ENCODE measurements at regions not wholly inside any gene's neighbourhood (a gene's known extent, or its start where the extent isn't known, plus 50 kb on each side); places are given as distances from the start of the nearest gene placed in this dataset.
A peak's percentile ranks its signal among the peaks of the same experiment; 100 is the strongest.

- no peaks in the 10 kb centered on the region for H3K27me3 ChIP-seq
- no peak overlapping the region for H3K4me3 ChIP-seq
- H3K36me3 ChIP-seq, result peaks cover 0 to 6% (median 0%) of the 10 kb centered on the region in 11 experiments; a peak in 1 of 22 replicates
- H4K20me1 ChIP-seq, result no peaks in the 10 kb centered on the region
- H3K27ac ChIP-seq, result no peak overlapping the region
- 0 out of 22 replicates have a peak overlapping the region, but pooled peaks of 1 of the 11 experiments have one; percentile 13 for H3K9ac ChIP-seq
- peaks cover 18 to 30% (median 21%) of the 10 kb centered on the region in 11 experiments for H3K9me3 ChIP-seq (replicated peaks in 1 of 11)
- peak overlapping the region in 3 of 11 experiments; percentile 1 to 26 (median 23); a peak in 4 of 22 replicates for H3K4me2 ChIP-seq
- H3K4me1 ChIP-seq, result peaks cover 27 to 37% (median 32%) of the 10 kb centered on the region in 10 experiments
- no peak for TF ChIP-seq Cebpa-rat (IDR thresholded peaks at IDR 0.05)
Measured at GRCh38 chr21:31609081-31609480, 50.4 kb upstream of the SOD1 start.

GRCh38 chr21:31607791-31608190 lies 51.7 kb upstream of the SOD1 start:
- TF ChIP-seq Cebpa-rat (IDR thresholded peaks at IDR 0.05), result no peak

GRCh38 chr21:31606081-31606874 lies 53.2 kb upstream of the SOD1 start:
- Histone ChIP-seq H3K4me1 (peaks cover 5 to 13% (median 6%) of the 10 kb centered on the region in 10 experiments; a peak in 11 of 20 replicates), H3K27me3 (no peaks in the 10 kb centered on the region), H3K36me3 (peaks cover 0 to 5% (median 0%) of the 10 kb centered on the region in 11 experiments; a peak in 1 of 22 replicates), H3K9ac (no peak overlapping the region), H3K9me3 (replicated peaks in 1 of 11) (peaks cover 14 to 22% (median 15%) of the 10 kb centered on the region in 11 experiments), H3K4me2 (no peak overlapping the region), H3K27ac (no peak overlapping the region), H4K20me1 (no peaks in the 10 kb centered on the region), H3K4me3 (no peak overlapping the region)
- TF ChIP-seq Cebpa-rat (IDR thresholded peaks at IDR 0.05), result no peak

More at GRCh38 chr21:31607791-31608190, 51.7 kb upstream of the SOD1 start:
- H4K20me1 ChIP-seq, result no peaks in the 10 kb centered on the region
- peaks cover 0 to 6% (median 0%) of the 10 kb centered on the region in 11 experiments; a peak in 1 of 22 replicates for H3K36me3 ChIP-seq
- H3K27me3 ChIP-seq, result no peaks in the 10 kb centered on the region
- H3K27ac ChIP-seq, result no peak overlapping the region
- H3K4me3 ChIP-seq, result no peak overlapping the region
- no peak overlapping the region for H3K4me2 ChIP-seq
- H3K4me1 ChIP-seq, result peaks cover 14 to 24% (median 19%) of the 10 kb centered on the region in 10 experiments
- no peak overlapping the region for H3K9ac ChIP-seq
- peaks cover 18 to 30% (median 21%) of the 10 kb centered on the region in 11 experiments for H3K9me3 ChIP-seq (replicated peaks in 1 of 11)

- Histone ChIP-seq H3K36me3 (no peaks in the 10 kb centered on the region), H3K4me3 (no peak overlapping the region), H3K9ac (no peak overlapping the region), H3K4me1 (peaks cover 5 to 13% (median 6%) of the 10 kb centered on the region in 10 experiments; a peak in 11 of 20 replicates), H3K4me2 (no peak overlapping the region), H4K20me1 (no peaks in the 10 kb centered on the region), H3K27me3 (no peaks in the 10 kb centered on the region), H3K27ac (no peak overlapping the region), H3K9me3 (replicated peaks in 1 of 11) (peaks cover 0 to 7% (median 0%) of the 10 kb centered on the region in 11 experiments; a peak in 1 of 22 replicates)
- TF ChIP-seq Cebpa-rat (IDR thresholded peaks at IDR 0.05), result no peak
Measured at GRCh38 chr21:31604591-31605190, 54.8 kb upstream of the SOD1 start.

GRCh38 chr21:31599563-31599962 lies 59.9 kb upstream of the SOD1 start:
- no peak overlapping the region for H3K9ac ChIP-seq
- no peak overlapping the region for H3K4me3 ChIP-seq
- peaks cover 0 to 8% (median 0%) of the 10 kb centered on the region in 11 experiments; a peak in 3 of 22 replicates for H3K36me3 ChIP-seq
- peaks cover 22 to 37% (median 34%) of the 10 kb centered on the region in 11 experiments for H3K9me3 ChIP-seq (replicated peaks in 1 of 11)
- TF ChIP-seq Cebpa-rat (IDR thresholded peaks at IDR 0.05), result no peak
- H3K27me3 ChIP-seq, result no peaks in the 10 kb centered on the region
- no peak overlapping the region for H3K27ac ChIP-seq
- H3K4me1 ChIP-seq, result peaks cover 0 to 4% (median 0%) of the 10 kb centered on the region in 10 experiments; a peak in 3 of 20 replicates
- H4K20me1 ChIP-seq, result no peaks in the 10 kb centered on the region
- H3K4me2 ChIP-seq, result no peak overlapping the region

- Histone ChIP-seq H3K4me1 (peaks cover 0 to 4% (median 0%) of the 10 kb centered on the region in 10 experiments; a peak in 3 of 20 replicates), H3K4me3 (no peak overlapping the region), H4K20me1 (no peaks in the 10 kb centered on the region), H3K4me2 (no peak overlapping the region), H3K9me3 (replicated peaks in 1 of 11) (peaks cover 22 to 40% (median 34%) of the 10 kb centered on the region in 11 experiments), H3K27ac (no peak overlapping the region), H3K36me3 (peaks cover 0 to 8% (median 0%) of the 10 kb centered on the region in 11 experiments; a peak in 3 of 22 replicates), H3K9ac (no peak overlapping the region), H3K27me3 (no peaks in the 10 kb centered on the region)
- TF ChIP-seq Cebpa-rat (IDR thresholded peaks at IDR 0.05), result no peak
Measured at GRCh38 chr21:31599013-31599412, 60.5 kb upstream of the SOD1 start.

GRCh38 chr21:31597683-31598082 lies 61.8 kb upstream of the SOD1 start:
- no peaks in the 10 kb centered on the region for H3K27me3 ChIP-seq
- peaks cover 22 to 40% (median 34%) of the 10 kb centered on the region in 11 experiments for H3K9me3 ChIP-seq (replicated peaks in 1 of 11)
- no peak overlapping the region for H3K27ac ChIP-seq
- H3K9ac ChIP-seq, result no peak overlapping the region
- H3K36me3 ChIP-seq, result peaks cover 0 to 8% (median 0%) of the 10 kb centered on the region in 11 experiments; a peak in 3 of 22 replicates
- TF ChIP-seq Cebpa-rat (IDR thresholded peaks at IDR 0.05), result no peak
- no peak overlapping the region for H3K4me3 ChIP-seq
- no peaks in the 10 kb centered on the region for H4K20me1 ChIP-seq
- no peak overlapping the region for H3K4me2 ChIP-seq
- peaks cover 0 to 4% (median 0%) of the 10 kb centered on the region in 10 experiments; a peak in 3 of 20 replicates for H3K4me1 ChIP-seq

- no peak overlapping the region for H3K4me2 ChIP-seq
- H4K20me1 ChIP-seq, result no peaks in the 10 kb centered on the region
- no peak for TF ChIP-seq Cebpa-rat (IDR thresholded peaks at IDR 0.05)
- peaks cover 0 to 4% (median 0%) of the 10 kb centered on the region in 10 experiments; a peak in 3 of 20 replicates for H3K4me1 ChIP-seq
- no peaks in the 10 kb centered on the region for H3K27me3 ChIP-seq
- H3K9me3 ChIP-seq (replicated peaks in 1 of 11), result peaks cover 22 to 40% (median 34%) of the 10 kb centered on the region in 11 experiments
- peaks cover 0 to 8% (median 0%) of the 10 kb centered on the region in 11 experiments; a peak in 3 of 22 replicates for H3K36me3 ChIP-seq
- H3K9ac ChIP-seq, result no peak overlapping the region
- no peak overlapping the region for H3K4me3 ChIP-seq
- H3K27ac ChIP-seq, result no peak overlapping the region
Measured at GRCh38 chr21:31596055-31596454, 63.4 kb upstream of the SOD1 start.

- no peaks in the 10 kb centered on the region for H4K20me1 ChIP-seq
- peaks cover 0 to 4% (median 0%) of the 10 kb centered on the region in 10 experiments; a peak in 3 of 20 replicates for H3K4me1 ChIP-seq
- no peak overlapping the region for H3K27ac ChIP-seq
- peaks cover 22 to 40% (median 34%) of the 10 kb centered on the region in 11 experiments for H3K9me3 ChIP-seq (replicated peaks in 1 of 11)
- no peaks in the 10 kb centered on the region for H3K27me3 ChIP-seq
- peaks cover 0 to 8% (median 0%) of the 10 kb centered on the region in 11 experiments; a peak in 3 of 22 replicates for H3K36me3 ChIP-seq
- no peak overlapping the region for H3K4me2 ChIP-seq
- H3K9ac ChIP-seq, result no peak overlapping the region
- no peak overlapping the region for H3K4me3 ChIP-seq
- TF ChIP-seq Cebpa-rat (IDR thresholded peaks at IDR 0.05), result no peak
Measured at GRCh38 chr21:31594726-31595125, 64.8 kb upstream of the SOD1 start.

Data from BLaER1 treated with 17β-estradiol and CSF1 and Interleukin-3, amounts not matched to agents 10 nM and 100 nM (cell line).